ENCODE measurements at regions not wholly inside any gene's neighbourhood (a gene's known extent, or its start where the extent isn't known, plus 50 kb on each side); places are given as distances from the start of the nearest gene placed in this dataset.
"Not testable (repeated sequence)": the region's sequence is repeated elsewhere in the genome, so short reads cannot be mapped to it uniquely, and the experiment has no call there.

GRCh38 chr10:131033166-131034085, 278.1 kb downstream of the TCERG1L start:
- DNase-seq: no peak

DNA sequence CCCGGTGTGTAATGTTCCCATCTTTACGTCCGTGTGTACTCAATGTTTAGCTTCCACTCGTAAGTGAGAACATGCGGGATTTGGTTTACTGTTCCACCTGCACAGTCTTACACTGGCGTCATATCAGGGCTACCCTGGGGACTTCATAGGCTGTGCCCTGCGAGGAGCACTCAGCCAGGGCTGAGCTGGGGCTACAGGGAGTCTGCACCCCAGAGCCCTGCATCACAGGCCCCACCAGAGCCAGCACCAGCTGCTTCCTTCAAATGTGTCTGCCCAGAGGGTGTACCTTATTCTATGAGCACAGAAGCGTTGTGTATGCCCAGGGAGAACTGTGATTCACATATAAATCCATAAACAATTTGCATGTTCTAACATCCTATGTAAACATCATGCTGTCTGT, 277.1 kb downstream of the TCERG1L start:
- DNase-seq: no peak

DNA sequence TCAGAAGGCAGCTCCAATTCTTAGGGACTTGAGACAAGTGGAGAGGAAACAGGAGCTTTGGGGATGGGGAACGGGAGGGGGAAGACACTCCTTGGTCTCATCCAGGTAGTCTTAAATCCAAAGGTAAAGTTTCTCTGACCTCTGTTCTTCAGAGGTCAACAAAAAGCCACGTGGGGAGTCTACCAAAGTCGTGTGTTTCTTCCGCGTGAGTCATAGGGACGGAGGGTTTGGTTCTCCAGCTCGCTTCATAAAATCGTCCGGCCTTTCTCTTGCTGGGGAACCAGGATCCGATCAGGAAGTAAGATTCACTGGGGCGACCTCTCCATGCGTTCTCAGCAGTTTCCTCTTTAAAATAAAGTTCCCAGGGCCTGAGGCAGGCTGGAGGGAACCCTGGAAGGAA, 275.7 kb downstream of the TCERG1L start:
- no peak for DNase-seq

DNA sequence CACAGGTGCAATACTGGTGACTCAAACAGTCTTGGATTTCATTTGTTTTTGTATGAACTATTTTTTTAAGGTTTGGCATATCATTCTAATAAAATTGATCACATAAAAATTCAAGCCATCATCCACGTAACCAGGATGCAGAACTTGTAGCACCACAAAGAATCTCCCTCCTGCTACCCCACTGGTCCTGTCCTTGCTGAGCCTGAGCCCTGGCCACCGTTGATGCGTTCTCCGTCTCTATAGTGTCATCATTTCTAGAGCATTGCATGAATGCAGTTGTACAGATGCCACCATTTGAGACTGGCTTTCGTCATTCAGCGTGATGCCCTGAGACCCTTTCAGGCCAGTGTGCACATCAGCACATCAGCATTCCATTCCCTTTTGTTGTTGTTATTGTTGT, 273.5 kb downstream of the TCERG1L start:
- no peak for DNase-seq

GRCh38 chr10:131041031-131041430, 270.5 kb downstream of the TCERG1L start:
- DNase-seq: no peak

DNA sequence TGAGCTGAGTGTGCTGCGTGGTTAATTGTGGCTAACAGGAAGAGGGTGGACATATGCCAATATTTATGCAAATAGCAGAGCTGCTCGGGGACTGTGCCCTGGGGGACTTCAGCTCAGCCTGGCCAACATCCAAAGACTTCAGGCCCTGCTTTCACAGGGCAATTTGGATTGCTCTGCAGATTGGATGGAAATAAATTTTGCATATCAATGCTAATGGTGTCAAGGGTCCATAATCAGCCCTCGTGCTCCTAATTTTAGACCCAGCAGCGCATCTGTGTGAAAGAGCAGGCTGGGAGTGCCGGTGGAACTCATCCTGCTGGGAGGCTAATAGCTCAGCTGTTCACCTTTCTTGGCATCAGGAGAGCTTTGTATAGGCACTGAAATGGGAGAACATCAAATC, 270.1 kb downstream of the TCERG1L start:
- no peak for DNase-seq

- not testable (repeated sequence) for DNase-seq
These were observed 269.5 kb downstream of the TCERG1L start for GRCh38 chr10:131042015-131042414.

All from retina (tissue), 1 donor.